B cell (primary cell): ENCODE measurements at regions not wholly inside any gene's neighbourhood (a gene's known extent, or its start where the extent isn't known, plus 50 kb on each side); places are given as distances from the start of the nearest gene placed in this dataset.
"Not testable (repeated sequence)": the region's sequence is repeated elsewhere in the genome, so short reads cannot be mapped to it uniquely, and the experiment has no call there.

Experiments
- EZH2 ChIP-seq: IDR thresholded peaks from 2 replicates; pipeline ENCODE4 v1.6.1; 2012; ENCODE audit warnings: borderline replicate concordance, low read depth, mild to moderate bottlenecking, moderate library complexity, low read length; ENCODE audit not compliant: insufficient read depth, poor library complexity, severe bottlenecking
- TF ChIP-seq, protein P1 (sequence below): fragments of 200-600 bp; IDR thresholded peaks from one replicate; pipeline ENCODE4 v1.8.0; 2022; ENCODE audit warnings: antibody characterized with exemption, mild to moderate bottlenecking

DNA sequence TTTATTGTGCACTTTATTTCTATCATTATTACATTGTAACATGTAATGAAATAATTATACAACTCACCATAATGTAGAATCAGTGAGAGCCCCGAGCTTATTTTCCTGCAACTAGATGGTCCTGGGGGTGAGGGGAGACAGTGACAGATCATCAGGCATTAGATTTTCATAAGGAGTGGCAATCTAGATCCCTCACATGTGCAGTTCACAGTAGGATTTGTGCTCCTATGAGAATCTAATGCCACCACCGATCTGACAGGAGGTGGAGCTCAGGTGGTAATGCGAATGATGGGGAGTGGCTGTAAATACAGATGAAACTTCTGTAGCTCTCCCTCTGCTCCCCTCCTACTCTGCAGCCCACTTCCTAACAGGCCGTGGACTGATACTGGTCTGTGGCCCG lies 58.5 kb upstream of the SCAF4 start:
- TF ChIP-seq, protein P1, sequence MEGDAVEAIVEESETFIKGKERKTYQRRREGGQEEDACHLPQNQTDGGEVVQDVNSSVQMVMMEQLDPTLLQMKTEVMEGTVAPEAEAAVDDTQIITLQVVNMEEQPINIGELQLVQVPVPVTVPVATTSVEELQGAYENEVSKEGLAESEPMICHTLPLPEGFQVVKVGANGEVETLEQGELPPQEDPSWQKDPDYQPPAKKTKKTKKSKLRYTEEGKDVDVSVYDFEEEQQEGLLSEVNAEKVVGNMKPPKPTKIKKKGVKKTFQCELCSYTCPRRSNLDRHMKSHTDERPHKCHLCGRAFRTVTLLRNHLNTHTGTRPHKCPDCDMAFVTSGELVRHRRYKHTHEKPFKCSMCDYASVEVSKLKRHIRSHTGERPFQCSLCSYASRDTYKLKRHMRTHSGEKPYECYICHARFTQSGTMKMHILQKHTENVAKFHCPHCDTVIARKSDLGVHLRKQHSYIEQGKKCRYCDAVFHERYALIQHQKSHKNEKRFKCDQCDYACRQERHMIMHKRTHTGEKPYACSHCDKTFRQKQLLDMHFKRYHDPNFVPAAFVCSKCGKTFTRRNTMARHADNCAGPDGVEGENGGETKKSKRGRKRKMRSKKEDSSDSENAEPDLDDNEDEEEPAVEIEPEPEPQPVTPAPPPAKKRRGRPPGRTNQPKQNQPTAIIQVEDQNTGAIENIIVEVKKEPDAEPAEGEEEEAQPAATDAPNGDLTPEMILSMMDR: not testable (repeated sequence)
- TF ChIP-seq EZH2: not testable (repeated sequence)
